NT2/D1 (cell line): ENCODE measurements at regions not wholly inside any gene's neighbourhood (a gene's known extent, or its start where the extent isn't known, plus 50 kb on each side); places are given as distances from the start of the nearest gene placed in this dataset.

ENCODE experiments used
- SUZ12 ChIP-seq: IDR thresholded peaks from 2 replicates; pipeline ENCODE4 v1.6.1; 2011; ENCODE audit not compliant: insufficient read length, insufficient read depth; ENCODE audit errors: extremely low read depth
- YY1 ChIP-seq: IDR thresholded peaks from 2 replicates; pipeline ENCODE4 v1.6.1; 2011; ENCODE audit not compliant: insufficient read length, insufficient read depth
- ZNF274 ChIP-seq: IDR thresholded peaks from 2 replicates; pipeline ENCODE4 v1.6.1; 2011; ENCODE audit warnings: mild to moderate bottlenecking, low read depth, low read length

GRCh38 chr5:93243481-93243880, 337.5 kb downstream of the NR2F1-AS1 start:
- TF ChIP-seq ZNF274 (no peak), YY1 (no peak), SUZ12 (no peak)
